ENCODE measurements at regions not wholly inside any gene's neighbourhood (a gene's known extent, or its start where the extent isn't known, plus 50 kb on each side); places are given as distances from the start of the nearest gene placed in this dataset.

DNA sequence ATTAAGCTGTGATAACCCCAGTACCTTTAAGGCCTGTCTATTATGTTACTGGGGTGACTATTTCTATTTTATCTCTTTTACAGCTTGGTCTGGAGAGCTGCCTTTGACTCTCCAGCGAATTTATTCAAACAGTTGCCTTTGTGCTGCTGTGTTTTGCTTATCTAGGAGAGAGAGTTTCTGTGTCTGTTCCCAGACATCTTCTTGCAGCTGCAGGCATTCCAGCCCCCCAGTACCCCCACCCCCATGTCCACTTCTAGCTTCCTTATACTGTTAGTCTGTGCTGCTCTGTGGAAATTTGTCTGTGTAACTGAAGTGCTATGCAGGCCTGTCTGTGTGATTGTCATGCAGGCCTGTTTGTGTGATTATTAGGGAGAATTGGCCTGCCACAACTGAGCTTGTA is 713.7 kb upstream of the SEMA6D start (continued):
- TF ChIP-seq, protein P1, sequence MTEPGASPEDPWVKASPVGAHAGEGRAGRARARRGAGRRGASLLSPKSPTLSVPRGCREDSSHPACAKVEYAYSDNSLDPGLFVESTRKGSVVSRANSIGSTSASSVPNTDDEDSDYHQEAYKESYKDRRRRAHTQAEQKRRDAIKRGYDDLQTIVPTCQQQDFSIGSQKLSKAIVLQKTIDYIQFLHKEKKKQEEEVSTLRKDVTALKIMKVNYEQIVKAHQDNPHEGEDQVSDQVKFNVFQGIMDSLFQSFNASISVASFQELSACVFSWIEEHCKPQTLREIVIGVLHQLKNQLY (CRISPR knock-in tag; IDR thresholded peaks at IDR 0.05) = no peak
- TF ChIP-seq, protein P2, sequence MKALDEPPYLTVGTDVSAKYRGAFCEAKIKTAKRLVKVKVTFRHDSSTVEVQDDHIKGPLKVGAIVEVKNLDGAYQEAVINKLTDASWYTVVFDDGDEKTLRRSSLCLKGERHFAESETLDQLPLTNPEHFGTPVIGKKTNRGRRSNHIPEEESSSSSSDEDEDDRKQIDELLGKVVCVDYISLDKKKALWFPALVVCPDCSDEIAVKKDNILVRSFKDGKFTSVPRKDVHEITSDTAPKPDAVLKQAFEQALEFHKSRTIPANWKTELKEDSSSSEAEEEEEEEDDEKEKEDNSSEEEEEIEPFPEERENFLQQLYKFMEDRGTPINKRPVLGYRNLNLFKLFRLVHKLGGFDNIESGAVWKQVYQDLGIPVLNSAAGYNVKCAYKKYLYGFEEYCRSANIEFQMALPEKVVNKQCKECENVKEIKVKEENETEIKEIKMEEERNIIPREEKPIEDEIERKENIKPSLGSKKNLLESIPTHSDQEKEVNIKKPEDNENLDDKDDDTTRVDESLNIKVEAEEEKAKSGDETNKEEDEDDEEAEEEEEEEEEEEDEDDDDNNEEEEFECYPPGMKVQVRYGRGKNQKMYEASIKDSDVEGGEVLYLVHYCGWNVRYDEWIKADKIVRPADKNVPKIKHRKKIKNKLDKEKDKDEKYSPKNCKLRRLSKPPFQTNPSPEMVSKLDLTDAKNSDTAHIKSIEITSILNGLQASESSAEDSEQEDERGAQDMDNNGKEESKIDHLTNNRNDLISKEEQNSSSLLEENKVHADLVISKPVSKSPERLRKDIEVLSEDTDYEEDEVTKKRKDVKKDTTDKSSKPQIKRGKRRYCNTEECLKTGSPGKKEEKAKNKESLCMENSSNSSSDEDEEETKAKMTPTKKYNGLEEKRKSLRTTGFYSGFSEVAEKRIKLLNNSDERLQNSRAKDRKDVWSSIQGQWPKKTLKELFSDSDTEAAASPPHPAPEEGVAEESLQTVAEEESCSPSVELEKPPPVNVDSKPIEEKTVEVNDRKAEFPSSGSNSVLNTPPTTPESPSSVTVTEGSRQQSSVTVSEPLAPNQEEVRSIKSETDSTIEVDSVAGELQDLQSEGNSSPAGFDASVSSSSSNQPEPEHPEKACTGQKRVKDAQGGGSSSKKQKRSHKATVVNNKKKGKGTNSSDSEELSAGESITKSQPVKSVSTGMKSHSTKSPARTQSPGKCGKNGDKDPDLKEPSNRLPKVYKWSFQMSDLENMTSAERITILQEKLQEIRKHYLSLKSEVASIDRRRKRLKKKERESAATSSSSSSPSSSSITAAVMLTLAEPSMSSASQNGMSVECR (CRISPR knock-in tag; IDR thresholded peaks at IDR 0.05; ENCODE audit: borderline replicate concordance) = no peak
- TF ChIP-seq, protein P3, sequence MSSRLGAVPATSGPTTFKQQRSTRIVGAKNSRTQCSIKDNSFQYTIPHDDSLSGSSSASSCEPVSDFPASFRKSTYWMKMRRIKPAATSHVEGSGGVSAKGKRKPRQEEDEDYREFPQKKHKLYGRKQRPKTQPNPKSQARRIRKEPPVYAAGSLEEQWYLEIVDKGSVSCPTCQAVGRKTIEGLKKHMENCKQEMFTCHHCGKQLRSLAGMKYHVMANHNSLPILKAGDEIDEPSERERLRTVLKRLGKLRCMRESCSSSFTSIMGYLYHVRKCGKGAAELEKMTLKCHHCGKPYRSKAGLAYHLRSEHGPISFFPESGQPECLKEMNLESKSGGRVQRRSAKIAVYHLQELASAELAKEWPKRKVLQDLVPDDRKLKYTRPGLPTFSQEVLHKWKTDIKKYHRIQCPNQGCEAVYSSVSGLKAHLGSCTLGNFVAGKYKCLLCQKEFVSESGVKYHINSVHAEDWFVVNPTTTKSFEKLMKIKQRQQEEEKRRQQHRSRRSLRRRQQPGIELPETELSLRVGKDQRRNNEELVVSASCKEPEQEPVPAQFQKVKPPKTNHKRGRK (CRISPR knock-in tag; IDR thresholded peaks at IDR 0.05; ENCODE audit: borderline replicate concordance) = no peak
- no peak for TF ChIP-seq FOXP1 (CRISPR knock-in tag; IDR thresholded peaks at IDR 0.05; ENCODE audit: borderline replicate concordance)
- TF ChIP-seq, protein P4, sequence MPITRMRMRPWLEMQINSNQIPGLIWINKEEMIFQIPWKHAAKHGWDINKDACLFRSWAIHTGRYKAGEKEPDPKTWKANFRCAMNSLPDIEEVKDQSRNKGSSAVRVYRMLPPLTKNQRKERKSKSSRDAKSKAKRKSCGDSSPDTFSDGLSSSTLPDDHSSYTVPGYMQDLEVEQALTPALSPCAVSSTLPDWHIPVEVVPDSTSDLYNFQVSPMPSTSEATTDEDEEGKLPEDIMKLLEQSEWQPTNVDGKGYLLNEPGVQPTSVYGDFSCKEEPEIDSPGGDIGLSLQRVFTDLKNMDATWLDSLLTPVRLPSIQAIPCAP (CRISPR knock-in tag; IDR thresholded peaks at IDR 0.05) = no peak
- no peak for TF ChIP-seq ZNF532 (CRISPR knock-in tag; IDR thresholded peaks at IDR 0.05; ENCODE audit: borderline replicate concordance)
- TF ChIP-seq CREM (CRISPR knock-in tag; IDR thresholded peaks at IDR 0.05) = no peak
- TF ChIP-seq, protein P5, sequence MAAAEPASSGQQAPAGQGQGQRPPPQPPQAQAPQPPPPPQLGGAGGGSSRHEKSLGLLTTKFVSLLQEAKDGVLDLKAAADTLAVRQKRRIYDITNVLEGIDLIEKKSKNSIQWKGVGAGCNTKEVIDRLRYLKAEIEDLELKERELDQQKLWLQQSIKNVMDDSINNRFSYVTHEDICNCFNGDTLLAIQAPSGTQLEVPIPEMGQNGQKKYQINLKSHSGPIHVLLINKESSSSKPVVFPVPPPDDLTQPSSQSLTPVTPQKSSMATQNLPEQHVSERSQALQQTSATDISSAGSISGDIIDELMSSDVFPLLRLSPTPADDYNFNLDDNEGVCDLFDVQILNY (CRISPR knock-in tag; IDR thresholded peaks at IDR 0.05) = no peak

- DNase-seq (ENCODE audit: low spot score) (no peak), ATAC-seq (no peak)
- Mint-ChIP-seq H3K27ac (no peak overlapping the region), H3K9me3 (peaks cover 17% of the 10 kb centered on the region), H3K4me3 (no peak overlapping the region), H3K27me3 (ENCODE audit: low read depth) (no peaks in the 10 kb centered on the region; the same call in none of the 2 replicates), H3K36me3 (peaks cover 8% of the 10 kb centered on the region), H3K4me1 (no peaks in the 10 kb centered on the region)
- ChIA-PET CTCF (no interaction called here), POLR2A (no interaction called here)
- TF ChIP-seq CREB1 (CRISPR knock-in tag; IDR thresholded peaks at IDR 0.05) = no peak
- TF ChIP-seq, protein P6, sequence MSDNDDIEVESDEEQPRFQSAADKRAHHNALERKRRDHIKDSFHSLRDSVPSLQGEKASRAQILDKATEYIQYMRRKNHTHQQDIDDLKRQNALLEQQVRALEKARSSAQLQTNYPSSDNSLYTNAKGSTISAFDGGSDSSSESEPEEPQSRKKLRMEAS (CRISPR knock-in tag; IDR thresholded peaks at IDR 0.05) = no peak
- TF ChIP-seq, protein P7, sequence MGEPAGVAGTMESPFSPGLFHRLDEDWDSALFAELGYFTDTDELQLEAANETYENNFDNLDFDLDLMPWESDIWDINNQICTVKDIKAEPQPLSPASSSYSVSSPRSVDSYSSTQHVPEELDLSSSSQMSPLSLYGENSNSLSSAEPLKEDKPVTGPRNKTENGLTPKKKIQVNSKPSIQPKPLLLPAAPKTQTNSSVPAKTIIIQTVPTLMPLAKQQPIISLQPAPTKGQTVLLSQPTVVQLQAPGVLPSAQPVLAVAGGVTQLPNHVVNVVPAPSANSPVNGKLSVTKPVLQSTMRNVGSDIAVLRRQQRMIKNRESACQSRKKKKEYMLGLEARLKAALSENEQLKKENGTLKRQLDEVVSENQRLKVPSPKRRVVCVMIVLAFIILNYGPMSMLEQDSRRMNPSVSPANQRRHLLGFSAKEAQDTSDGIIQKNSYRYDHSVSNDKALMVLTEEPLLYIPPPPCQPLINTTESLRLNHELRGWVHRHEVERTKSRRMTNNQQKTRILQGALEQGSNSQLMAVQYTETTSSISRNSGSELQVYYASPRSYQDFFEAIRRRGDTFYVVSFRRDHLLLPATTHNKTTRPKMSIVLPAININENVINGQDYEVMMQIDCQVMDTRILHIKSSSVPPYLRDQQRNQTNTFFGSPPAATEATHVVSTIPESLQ (CRISPR knock-in tag; IDR thresholded peaks at IDR 0.05) = no peak
- TF ChIP-seq ZNF423 (CRISPR knock-in tag; IDR thresholded peaks at IDR 0.05) = no peak
- TF ChIP-seq, protein P8, sequence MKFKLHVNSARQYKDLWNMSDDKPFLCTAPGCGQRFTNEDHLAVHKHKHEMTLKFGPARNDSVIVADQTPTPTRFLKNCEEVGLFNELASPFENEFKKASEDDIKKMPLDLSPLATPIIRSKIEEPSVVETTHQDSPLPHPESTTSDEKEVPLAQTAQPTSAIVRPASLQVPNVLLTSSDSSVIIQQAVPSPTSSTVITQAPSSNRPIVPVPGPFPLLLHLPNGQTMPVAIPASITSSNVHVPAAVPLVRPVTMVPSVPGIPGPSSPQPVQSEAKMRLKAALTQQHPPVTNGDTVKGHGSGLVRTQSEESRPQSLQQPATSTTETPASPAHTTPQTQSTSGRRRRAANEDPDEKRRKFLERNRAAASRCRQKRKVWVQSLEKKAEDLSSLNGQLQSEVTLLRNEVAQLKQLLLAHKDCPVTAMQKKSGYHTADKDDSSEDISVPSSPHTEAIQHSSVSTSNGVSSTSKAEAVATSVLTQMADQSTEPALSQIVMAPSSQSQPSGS (CRISPR knock-in tag; IDR thresholded peaks at IDR 0.05; ENCODE audit: borderline replicate concordance, low read depth) = no peak
- TF ChIP-seq, protein P5 (CRISPR knock-in tag; IDR thresholded peaks at IDR 0.05) = no peak
- TF ChIP-seq NFYB (CRISPR knock-in tag; conservative IDR thresholded peaks at IDR 0.05; ENCODE audit: low read depth) = no peak
- no peak for TF ChIP-seq ZNF425 (CRISPR knock-in tag; conservative IDR thresholded peaks at IDR 0.05)
Observed at GRCh38 chr15:47013446-47013845, 703.9 kb upstream of the SEMA6D start.

Data from WTC11 (cell line).